ENCODE measurements at regions not wholly inside any gene's neighbourhood (a gene's known extent, or its start where the extent isn't known, plus 50 kb on each side); places are given as distances from the start of the nearest gene placed in this dataset.

DNA sequence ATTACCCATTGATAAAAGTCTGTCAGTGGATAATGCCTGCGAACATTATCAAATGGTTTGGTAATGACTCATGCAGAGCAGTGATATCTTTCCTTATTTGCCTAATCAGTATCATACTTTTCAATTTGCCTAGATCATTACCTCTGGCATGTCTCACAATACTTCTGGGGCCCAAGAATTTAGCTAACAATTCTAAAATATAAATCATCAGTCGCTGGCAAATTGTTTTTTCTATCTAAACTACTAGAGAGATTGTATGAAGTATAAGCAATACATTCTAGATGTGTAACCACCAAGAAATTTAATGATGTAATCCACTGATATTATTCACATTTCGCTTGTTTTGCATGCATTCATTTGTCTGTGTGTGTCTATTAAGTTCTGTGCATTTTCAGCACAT lies 191.2 kb upstream of the CDH19 start:
- TF ChIP-seq, protein P1, sequence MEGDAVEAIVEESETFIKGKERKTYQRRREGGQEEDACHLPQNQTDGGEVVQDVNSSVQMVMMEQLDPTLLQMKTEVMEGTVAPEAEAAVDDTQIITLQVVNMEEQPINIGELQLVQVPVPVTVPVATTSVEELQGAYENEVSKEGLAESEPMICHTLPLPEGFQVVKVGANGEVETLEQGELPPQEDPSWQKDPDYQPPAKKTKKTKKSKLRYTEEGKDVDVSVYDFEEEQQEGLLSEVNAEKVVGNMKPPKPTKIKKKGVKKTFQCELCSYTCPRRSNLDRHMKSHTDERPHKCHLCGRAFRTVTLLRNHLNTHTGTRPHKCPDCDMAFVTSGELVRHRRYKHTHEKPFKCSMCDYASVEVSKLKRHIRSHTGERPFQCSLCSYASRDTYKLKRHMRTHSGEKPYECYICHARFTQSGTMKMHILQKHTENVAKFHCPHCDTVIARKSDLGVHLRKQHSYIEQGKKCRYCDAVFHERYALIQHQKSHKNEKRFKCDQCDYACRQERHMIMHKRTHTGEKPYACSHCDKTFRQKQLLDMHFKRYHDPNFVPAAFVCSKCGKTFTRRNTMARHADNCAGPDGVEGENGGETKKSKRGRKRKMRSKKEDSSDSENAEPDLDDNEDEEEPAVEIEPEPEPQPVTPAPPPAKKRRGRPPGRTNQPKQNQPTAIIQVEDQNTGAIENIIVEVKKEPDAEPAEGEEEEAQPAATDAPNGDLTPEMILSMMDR (IDR thresholded peaks at IDR 0.05; ENCODE audit: low read length), result no peak
- TF ChIP-seq EZH2 (IDR thresholded peaks at IDR 0.05; ENCODE audit: borderline replicate concordance, low read length), result no peak
